Activated naive CD4-positive, alpha-beta T cell treated with anti-CD3 and anti-CD28 coated beads, Interleukin-2, amount 50 U/mL, for 72 hours (primary cell): ENCODE measurements at regions not wholly inside any gene's neighbourhood (a gene's known extent, or its start where the extent isn't known, plus 50 kb on each side); places are given as distances from the start of the nearest gene placed in this dataset.
"Not testable (repeated sequence)": the region's sequence is repeated elsewhere in the genome, so short reads cannot be mapped to it uniquely, and the experiment has no call there.

Source experiments
- ATAC-seq, 2 donors: fragments of 150-1000 bp; cut with Tn5 transposase; 2 replicates each; pipeline ENCODE4 v1.10.0; 2021; ENCODE audit warnings: mild to moderate bottlenecking in 2 of 2, moderate library complexity in 2 of 2
- DNase-seq, 2 donors: peaks; one replicate each; pipeline ENCODE4 v3.0.0; 2021 to 2022; ENCODE audit warnings: low spot score in 2 of 2
- H3K27ac Mint-ChIP-seq, 2 donors: one replicate each; pipeline ENCODE4 v1.8.0; 2022; ENCODE audit warnings: mild to moderate bottlenecking in 2 of 2, mixed read lengths in 2 of 2
- H3K36me3 Mint-ChIP-seq, 2 donors: one replicate each; pipeline ENCODE4 v1.8.0; 2022; ENCODE audit warnings: mixed read lengths in 2 of 2
- H3K9me3 Mint-ChIP-seq, 2 donors: one replicate each; pipeline ENCODE4 v1.8.0; 2022; ENCODE audit warnings: mixed read lengths in 2 of 2

DNA sequence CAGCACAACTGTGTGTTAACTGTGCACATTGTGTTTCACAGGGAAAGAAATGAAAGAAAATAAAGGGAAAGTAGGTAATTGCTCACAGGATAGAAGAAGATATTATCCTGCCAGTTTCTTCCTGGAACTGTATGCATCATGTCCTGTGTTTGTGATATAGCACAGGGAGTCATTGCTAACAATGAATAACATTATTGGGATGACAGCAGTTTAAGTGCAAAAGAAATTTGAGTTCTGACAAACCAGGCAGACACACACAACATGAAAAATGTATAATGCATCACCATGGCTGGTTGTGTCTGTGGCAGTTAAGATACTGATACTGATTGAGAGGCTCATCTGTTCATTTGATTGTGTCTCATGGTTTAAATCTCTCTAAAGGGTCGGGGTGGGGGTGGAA is 145.4 kb downstream of the SPATA31D1 start:
- H3K36me3 Mint-ChIP-seq, result no peaks in the 10 kb centered on the region
- ATAC-seq (no peak), DNase-seq (no peak)
- H3K27ac Mint-ChIP-seq, result no peak overlapping the region
- H3K9me3 Mint-ChIP-seq, result peaks cover 13 to 19% of the 10 kb centered on the region in 2 donors

DNA sequence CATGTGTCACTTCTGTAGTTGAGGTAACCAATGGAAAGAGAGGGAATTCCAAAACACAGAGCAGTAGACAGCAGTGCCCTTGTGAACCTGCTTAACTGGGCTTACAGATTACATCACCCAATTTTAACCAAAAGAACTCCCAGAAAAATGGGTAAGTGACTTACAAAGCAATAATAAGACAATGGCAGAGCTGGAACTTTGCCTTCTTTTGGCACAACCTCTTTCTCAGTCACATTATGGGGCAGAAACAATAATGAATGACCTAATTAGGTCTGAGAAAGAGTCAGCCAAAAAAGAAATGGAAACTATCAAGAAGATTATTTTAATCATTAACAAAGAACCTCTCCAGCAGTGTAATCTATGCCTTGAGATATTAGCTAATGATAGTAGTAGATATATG is 146.5 kb downstream of the SPATA31D1 start:
- Mint-ChIP-seq H3K36me3 (no peaks in the 10 kb centered on the region), H3K27ac (no peak overlapping the region), H3K9me3 (peaks cover 18 to 19% of the 10 kb centered on the region in 2 donors)
- DNase-seq, result no peak
- ATAC-seq, result no peak

DNA sequence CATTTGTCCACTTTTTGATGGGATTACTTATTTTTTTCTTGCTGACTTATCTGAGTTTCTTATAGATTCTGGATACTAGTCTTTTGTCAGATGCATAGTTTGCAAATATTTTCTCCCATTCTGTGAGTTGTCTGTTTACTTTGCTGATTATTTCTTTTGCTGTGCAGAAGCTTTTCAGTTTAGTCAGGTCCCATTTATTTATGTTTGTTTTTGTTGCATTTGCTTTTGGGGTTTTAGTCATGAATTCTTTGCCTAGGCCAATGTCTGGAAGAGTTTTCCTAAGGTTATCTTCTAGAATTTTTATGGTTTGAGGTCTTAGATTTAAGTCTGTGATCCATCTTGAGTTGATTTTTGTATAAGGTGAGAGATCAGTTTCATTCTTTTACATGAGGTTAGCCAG is 149.5 kb downstream of the SPATA31D1 start:
- H3K9me3 Mint-ChIP-seq, result peaks cover 18 to 19% of the 10 kb centered on the region in 2 donors
- DNase-seq, H3K36me3 Mint-ChIP-seq, H3K27ac Mint-ChIP-seq, ATAC-seq: not testable (repeated sequence)

DNA sequence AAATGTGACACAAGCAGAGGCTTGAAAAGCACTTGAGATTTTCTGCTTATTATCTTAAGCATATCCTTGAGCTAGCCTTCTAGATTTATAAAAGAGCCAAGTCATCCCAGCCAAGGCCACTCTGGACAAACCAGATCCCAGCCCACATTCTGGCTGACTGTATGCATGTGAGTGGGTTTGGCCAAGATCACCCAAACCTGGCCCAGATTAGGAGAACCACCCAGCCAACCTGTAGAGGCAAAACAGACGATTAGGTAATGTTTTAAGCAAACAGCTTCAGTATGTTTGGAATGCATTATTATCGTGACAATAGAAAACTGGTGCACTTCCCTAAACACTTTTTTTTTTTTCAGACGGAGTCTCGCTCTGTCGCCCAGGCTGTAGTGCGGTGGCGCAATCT is 151.9 kb downstream of the SPATA31D1 start:
- Mint-ChIP-seq H3K9me3 (peaks cover 13 to 16% of the 10 kb centered on the region in 2 donors), H3K36me3 (peaks cover 0 to 5% of the 10 kb centered on the region in 2 donors), H3K27ac (no peak overlapping the region)
- ATAC-seq, result no peak
- DNase-seq, result no peak

DNA sequence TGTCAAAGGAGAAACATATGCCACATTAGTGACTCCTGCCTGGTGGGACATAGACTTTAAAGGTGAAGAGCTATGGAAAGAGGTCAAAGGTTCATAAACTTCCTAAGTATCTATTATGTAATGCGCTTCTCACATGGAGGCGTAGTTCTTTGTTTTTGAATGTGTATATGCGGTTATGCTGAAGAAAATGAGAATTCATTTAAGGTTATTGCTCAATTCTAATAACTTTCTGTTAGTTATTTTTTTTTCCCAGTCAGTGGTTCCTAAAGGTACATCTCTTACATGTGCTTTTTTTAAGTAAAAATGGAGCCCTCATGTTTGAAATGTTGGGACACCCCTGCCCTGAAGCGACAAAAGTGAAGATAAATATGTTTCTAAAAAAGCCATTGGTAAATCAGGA is 156.2 kb downstream of the SPATA31D1 start:
- Mint-ChIP-seq H3K36me3 (peaks cover 0 to 5% of the 10 kb centered on the region in 2 donors), H3K27ac (peak overlapping the region in 1 of 2 donors; percentile 22), H3K9me3 (peaks cover 4 to 6% of the 10 kb centered on the region in 2 donors)
- no peak for ATAC-seq
- DNase-seq, result no peak

DNA sequence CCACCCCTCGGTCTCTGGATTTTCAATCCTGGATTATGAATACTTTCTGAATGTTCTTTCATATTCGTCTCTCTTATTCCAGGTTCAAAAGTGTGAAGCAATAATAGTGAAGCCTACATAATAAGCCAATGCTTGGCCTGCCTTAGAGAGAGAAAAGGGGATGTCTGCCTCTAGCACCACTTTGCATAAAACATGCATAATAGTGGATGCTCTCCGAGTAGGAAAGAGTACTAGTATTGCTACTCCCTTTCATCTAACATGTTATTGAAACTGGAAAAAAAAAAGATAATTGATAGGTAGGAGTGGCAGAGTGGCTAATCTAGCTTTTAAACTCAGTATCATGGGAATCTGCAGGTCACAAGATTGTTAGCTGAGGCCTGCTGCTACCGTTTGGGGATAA is 158.1 kb downstream of the SPATA31D1 start:
- Mint-ChIP-seq H3K9me3 (peaks cover 4 to 10% of the 10 kb centered on the region in 2 donors), H3K36me3 (peaks cover 0 to 3% of the 10 kb centered on the region in 2 donors), H3K27ac (no peak overlapping the region)
- no peak for DNase-seq
- ATAC-seq, result no peak

DNA sequence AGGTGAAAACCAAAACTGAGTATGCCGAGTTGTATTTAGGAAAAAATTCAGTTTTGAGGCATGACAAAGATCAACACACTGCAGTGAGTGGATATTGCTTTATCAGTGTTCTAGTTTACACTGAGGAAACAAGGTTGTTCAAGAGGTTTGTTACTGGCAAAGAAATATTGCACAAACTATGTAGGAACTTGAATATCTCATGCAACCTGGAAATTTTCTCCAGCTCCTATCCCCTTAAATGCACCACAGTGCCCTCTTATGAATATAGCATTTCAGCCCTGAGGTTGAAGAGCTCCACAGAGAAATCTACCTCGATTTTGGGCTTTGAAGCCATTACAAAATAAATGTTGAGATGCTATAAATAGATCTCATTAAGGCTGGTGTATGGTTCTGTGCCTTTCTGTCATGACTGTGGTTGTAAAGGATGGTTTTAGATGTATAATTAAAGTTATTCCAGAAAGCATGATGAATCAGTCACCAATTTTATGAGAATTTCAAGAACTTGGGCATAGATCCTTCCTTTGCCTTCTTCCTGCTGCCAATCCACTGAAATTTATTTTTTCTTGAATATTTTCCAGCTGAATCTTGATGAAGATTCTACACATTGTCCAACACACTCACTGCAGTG is 159.3 kb downstream of the SPATA31D1 start:
- ATAC-seq (no peak), DNase-seq (no peak)
- H3K27ac Mint-ChIP-seq, result no peak overlapping the region
- H3K36me3 Mint-ChIP-seq, result no peaks in the 10 kb centered on the region
- H3K9me3 Mint-ChIP-seq, result peaks cover 4 to 10% of the 10 kb centered on the region in 2 donors

DNA sequence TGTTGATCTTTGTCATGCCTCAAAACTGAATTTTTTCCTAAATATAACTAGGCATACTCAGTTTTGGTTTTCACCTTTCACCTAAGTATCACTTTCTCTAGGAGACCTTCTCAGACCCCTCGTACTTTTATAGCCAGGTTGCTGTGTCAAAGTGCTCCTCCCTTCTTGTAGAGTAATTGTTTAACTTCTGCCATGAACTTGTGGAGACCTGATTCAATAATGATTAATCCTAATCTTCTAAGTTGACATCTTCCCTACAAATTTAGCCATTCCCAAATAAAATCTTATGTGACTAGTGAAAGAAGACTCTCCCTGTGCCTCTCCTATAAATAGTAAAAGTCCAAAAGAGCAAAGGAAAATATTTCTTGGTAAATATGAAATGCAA is 159.8 kb downstream of the SPATA31D1 start:
- H3K9me3 Mint-ChIP-seq, result peaks cover 4 to 10% of the 10 kb centered on the region in 2 donors
- ATAC-seq, result no peak
- no peak overlapping the region for H3K27ac Mint-ChIP-seq
- no peaks in the 10 kb centered on the region for H3K36me3 Mint-ChIP-seq
- DNase-seq, result no peak

DNA sequence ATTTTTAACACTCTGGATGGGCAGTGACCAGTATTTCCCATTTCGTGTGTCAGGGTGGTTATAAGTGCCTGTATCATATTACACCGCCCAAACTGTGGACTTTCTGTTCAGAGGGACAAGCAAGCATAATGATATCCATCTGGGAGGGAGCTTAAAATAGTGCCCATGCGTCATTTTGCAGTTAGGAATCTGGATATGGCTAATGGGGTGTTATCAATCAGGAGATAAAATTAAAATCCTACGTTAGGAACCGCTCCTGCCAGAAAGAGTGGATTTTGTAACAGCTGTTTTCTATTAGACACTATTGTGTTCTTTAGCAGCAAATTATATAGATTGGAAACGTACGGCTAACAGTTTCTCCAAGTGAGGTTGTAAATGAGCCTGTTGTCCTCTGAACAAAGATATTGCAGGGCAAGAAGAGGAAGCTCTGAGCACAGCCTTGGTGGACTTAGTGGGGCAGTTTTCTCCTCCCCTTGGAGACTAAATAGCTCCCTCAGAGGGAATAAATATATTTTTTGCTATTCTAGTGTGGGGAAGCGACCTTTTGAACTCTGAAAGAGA is 160.4 kb downstream of the SPATA31D1 start:
- Mint-ChIP-seq H3K36me3 (no peaks in the 10 kb centered on the region), H3K9me3 (peaks cover 4 to 10% of the 10 kb centered on the region in 2 donors), H3K27ac (no peak overlapping the region)
- ATAC-seq, result no peak
- DNase-seq, result no peak

DNA sequence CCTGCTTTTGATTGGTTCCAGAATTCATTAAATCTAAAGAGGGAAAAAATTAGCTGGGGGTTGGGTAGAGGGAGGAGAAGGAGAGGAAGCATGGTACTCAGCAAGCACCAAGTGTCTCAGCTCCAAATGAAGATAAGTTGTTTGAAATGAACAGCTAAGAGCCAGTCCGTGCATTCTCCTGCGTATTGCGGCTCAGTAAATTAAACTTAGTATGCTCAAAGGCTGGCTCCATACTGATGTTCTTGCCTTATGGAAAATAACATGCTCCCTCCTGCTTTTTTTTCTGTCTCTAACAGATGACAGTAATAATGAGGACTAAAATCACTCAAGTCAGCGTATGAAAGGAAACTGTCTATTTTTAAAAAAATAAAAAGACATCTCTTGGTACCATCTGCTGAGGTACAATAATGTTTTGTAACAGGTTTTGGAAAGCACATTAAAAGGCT is 161.0 kb downstream of the SPATA31D1 start:
- Mint-ChIP-seq H3K27ac (no peak overlapping the region), H3K9me3 (peaks cover 4 to 10% of the 10 kb centered on the region in 2 donors)
- no peak for DNase-seq

DNA sequence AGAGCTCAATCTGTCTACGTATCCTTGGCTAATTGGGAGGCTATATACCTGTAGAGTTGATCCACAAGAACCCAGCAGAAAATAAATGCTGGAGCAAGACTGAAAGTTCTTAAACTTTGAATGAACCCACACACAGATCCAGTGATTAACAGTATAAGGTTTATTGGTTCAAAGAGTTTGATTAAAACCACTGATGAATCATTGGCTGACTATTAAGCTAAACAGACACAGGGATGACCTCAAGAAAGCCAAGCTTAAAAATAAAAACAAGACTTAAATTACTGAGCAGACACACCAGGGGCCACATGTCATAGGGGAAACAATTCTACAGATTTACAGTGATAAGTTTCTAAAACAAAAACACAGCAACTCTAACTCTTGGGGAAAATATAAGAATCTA is 163.6 kb downstream of the SPATA31D1 start:
- Mint-ChIP-seq H3K36me3 (no peaks in the 10 kb centered on the region), H3K9me3 (peaks cover 6 to 10% of the 10 kb centered on the region in 2 donors), H3K27ac (no peak overlapping the region)
- ATAC-seq (no peak), DNase-seq (no peak)

More for the DNA sequence above, 161.0 kb downstream of the SPATA31D1 start:
- H3K36me3 Mint-ChIP-seq, result no peaks in the 10 kb centered on the region
- no peak for ATAC-seq

DNA sequence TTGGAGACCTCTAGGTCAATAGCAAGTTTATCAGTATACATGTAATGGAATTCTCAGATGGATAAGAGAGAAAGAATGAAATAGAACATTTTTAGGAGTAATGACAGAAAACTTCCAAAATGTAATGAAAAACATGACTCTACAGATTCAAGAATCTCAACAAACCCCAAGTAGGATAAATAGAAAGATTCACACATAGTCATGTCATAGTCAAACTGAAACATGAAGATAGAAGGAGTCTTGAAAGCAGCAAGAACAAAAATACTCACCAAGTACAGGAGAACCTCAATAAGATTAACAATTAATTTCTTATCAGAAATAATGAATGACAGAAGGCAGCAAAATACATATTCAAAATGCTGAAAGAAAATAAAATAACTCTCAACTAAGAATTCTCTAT is 164.5 kb downstream of the SPATA31D1 start:
- peaks cover 6 to 10% of the 10 kb centered on the region in 2 donors for H3K9me3 Mint-ChIP-seq
- H3K36me3 Mint-ChIP-seq, result no peaks in the 10 kb centered on the region
- DNase-seq, result no peak
- ATAC-seq, result no peak
- H3K27ac Mint-ChIP-seq, result no peak overlapping the region

DNA sequence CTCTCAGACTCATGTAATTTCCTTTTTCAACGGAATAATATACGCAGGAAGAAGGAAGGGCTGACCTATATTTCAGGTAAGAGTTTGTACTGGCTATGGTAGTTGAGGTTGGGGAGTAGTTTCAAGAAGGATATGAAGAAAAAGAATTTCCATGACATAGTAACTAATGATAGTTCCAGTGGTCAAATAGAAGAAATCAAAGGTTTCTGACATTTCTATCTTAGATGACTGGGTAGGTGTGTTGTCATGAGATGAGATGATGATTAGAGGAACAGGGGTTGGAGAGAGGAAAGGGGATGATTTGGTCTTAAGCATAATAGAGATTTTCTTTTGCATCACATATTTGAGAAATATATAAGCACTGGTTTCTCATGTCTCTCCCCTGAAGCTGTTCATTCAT is 166.0 kb downstream of the SPATA31D1 start:
- DNase-seq, result no peak
- no peak overlapping the region for H3K27ac Mint-ChIP-seq
- ATAC-seq, result no peak
- H3K9me3 Mint-ChIP-seq, result peaks cover 6 to 10% of the 10 kb centered on the region in 2 donors
- no peaks in the 10 kb centered on the region for H3K36me3 Mint-ChIP-seq

DNA sequence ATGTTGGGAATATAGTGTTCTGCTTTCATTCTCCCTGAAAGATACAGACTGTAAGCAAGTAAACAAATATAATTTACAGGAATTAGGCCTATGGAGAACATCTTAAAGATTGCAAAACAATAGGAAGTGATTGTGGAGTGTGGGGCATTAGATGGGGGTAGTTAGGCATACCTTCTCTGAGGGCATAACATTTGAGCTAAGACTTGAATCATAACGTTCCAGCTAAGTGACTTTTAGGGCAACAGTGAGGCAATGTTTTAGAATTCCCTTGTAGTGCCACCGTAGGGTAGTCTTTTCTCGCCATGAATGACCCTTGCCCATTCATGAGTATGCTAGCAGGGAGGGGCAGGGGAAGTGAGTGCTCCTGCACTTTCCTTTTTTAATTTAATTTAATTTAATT is 173.3 kb downstream of the SPATA31D1 start:
- Mint-ChIP-seq H3K27ac (no peak overlapping the region), H3K36me3 (no peaks in the 10 kb centered on the region), H3K9me3 (peaks cover 0 to 9% of the 10 kb centered on the region in 2 donors)
- ATAC-seq, result no peak
- no peak for DNase-seq

DNA sequence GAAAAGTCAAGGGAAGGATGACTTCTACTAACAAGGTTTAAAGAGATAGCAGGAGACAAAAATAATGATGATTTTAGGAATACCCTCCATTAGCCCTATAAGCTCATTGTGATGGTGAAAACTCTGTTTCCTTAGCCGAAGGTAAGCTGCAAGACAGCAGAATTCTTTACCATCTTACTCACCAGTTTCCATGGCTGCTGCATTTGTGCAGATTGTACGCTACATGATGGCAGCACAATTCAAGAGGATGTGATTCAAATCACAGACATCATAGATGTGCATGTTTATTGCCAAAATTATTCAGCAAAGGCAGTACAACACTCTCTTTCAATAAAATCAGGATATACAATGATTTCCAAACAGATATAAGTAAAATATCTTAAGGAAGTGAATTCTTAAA is 175.6 kb downstream of the SPATA31D1 start:
- no peak for ATAC-seq
- no peaks in the 10 kb centered on the region for H3K36me3 Mint-ChIP-seq
- peaks cover 0 to 13% of the 10 kb centered on the region in 2 donors for H3K9me3 Mint-ChIP-seq
- no peak for DNase-seq
- no peak overlapping the region for H3K27ac Mint-ChIP-seq

DNA sequence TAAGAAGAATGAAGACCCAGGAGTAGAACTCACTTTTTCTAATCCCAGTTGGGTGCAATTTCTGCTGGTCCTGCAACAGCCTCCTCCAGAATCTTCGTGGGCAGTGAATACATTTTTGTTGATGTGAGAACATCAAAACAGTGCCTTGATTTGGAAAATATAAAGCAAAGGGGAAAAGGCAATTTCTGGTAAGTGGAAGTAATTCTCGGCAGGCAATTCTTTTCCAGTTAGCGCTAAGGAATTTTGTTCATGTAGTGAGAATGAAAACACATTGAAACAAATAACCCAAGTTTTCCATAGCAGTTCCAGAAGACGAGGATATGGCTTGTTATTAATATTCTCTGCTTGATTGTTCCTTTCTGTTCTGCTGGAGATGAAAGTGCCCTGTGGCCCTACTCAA is 178.7 kb downstream of the SPATA31D1 start:
- Mint-ChIP-seq H3K9me3 (peaks cover 0 to 8% of the 10 kb centered on the region in 2 donors), H3K27ac (no peak overlapping the region), H3K36me3 (no peaks in the 10 kb centered on the region)
- ATAC-seq, result no peak
- no peak for DNase-seq

DNA sequence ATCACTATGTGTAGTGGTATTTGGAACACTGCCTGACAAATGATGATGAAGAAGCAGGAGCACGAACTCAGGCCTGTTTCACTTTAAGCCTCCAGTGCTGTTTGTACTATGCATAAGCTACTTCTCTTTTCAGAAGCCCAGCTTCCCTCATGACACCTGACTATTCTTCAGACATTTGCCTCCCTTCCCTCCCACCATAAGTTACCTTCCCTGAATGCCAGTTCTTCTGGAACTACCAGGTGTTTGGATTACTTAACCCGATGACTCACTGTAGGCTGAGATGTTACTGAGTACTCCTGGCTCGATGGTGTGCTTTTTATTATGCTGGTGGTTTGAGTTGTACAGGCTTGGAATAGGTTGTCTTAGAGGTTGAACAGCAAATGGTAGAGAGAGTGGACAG is 180.0 kb downstream of the SPATA31D1 start:
- H3K27ac Mint-ChIP-seq, result no peak overlapping the region
- peaks cover 0 to 8% of the 10 kb centered on the region in 2 donors for H3K9me3 Mint-ChIP-seq
- ATAC-seq (no peak), DNase-seq (no peak)
- no peaks in the 10 kb centered on the region for H3K36me3 Mint-ChIP-seq

DNA sequence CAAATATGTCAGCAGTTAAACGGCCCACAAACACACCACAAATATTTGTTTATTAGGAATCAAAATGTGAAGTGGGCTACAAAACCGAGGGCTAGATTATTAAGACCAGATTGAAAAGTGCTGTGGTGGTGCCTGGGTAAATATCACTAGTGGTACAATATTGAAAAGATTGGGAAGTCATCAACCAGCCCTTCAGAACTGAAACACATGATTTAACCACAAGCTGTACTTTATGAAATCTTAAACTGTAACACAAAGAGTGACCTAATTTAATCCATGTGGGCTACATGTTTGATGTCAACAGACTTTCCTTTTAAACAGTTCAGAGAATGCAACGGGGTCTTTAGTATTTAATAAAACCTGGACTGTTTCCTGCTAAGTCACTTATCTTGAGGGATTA is 182.3 kb downstream of the SPATA31D1 start:
- H3K9me3 Mint-ChIP-seq, result peaks cover 5 to 13% of the 10 kb centered on the region in 2 donors
- H3K36me3 Mint-ChIP-seq, result no peaks in the 10 kb centered on the region
- H3K27ac Mint-ChIP-seq, result no peak overlapping the region
- ATAC-seq (no peak), DNase-seq (no peak)
